ENCODE measurements at regions not wholly inside any gene's neighbourhood (a gene's known extent, or its start where the extent isn't known, plus 50 kb on each side); places are given as distances from the start of the nearest gene placed in this dataset.

DNA sequence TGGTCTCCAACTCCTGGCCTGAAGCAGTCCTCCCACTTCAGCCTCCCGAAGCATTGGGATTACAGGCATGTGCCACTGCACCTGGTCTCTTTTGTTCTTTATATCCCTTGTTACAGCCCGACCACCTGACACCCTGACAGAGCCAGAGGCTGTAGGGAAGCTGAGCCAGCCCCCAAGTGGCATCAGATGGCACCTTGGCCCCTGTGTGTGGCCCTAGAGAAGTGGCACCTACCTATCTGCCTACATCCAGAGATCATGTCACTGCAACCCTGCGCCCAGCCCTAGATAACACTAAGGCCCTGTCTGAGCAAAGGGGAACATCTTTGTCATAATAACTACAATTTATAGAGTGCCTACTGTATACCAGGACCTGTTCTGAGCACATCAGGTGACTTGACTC, 235.0 kb downstream of the AACS start:
- H3K27ac Mint-ChIP-seq, result no peak overlapping the region
- intact Hi-C loops (cut with micrococcal nuclease), result no loop called here
- ATAC-seq (ENCODE audit: low read depth) (no peak), DNase-seq (no peak)
- H3K9me3 Mint-ChIP-seq, result no peaks in the 10 kb centered on the region
- H3K36me3 Mint-ChIP-seq (ENCODE audit: low read depth), result no peaks in the 10 kb centered on the region
- H3K4me3 Mint-ChIP-seq, result no peak overlapping the region
- ChIA-PET POLR2A (no interaction called here), CTCF (no interaction called here)
- H3K27me3 Mint-ChIP-seq, result peaks cover 7% of the 10 kb centered on the region
- H3K4me1 Mint-ChIP-seq, result no peaks in the 10 kb centered on the region
- TF ChIP-seq, protein P1, sequence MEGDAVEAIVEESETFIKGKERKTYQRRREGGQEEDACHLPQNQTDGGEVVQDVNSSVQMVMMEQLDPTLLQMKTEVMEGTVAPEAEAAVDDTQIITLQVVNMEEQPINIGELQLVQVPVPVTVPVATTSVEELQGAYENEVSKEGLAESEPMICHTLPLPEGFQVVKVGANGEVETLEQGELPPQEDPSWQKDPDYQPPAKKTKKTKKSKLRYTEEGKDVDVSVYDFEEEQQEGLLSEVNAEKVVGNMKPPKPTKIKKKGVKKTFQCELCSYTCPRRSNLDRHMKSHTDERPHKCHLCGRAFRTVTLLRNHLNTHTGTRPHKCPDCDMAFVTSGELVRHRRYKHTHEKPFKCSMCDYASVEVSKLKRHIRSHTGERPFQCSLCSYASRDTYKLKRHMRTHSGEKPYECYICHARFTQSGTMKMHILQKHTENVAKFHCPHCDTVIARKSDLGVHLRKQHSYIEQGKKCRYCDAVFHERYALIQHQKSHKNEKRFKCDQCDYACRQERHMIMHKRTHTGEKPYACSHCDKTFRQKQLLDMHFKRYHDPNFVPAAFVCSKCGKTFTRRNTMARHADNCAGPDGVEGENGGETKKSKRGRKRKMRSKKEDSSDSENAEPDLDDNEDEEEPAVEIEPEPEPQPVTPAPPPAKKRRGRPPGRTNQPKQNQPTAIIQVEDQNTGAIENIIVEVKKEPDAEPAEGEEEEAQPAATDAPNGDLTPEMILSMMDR (IDR thresholded peaks at IDR 0.05), result no peak

DNA sequence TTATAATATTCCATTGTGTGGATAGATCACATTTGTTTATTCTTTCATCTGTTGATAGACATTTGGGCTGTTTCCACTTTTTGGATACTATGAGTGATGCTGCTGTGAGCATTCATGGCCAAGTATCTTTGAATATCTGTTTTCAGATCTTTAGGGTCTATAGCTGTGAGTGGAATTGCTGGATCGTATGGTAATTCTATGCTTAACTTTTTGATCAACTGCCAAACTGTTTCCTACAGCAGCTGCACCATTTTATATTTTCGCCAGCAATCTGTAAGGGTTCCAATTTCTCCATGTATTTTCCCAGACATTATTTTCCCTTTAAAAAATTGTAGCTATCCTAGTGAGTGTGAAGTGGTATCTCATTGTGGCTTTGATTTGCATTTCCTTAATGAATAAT, 238.1 kb downstream of the AACS start:
- H3K4me1 Mint-ChIP-seq, result no peaks in the 10 kb centered on the region
- no peak overlapping the region for H3K27ac Mint-ChIP-seq
- H3K36me3 Mint-ChIP-seq (ENCODE audit: low read depth), result no peaks in the 10 kb centered on the region
- POLR2A ChIA-PET, result no interaction called here
- H3K4me3 Mint-ChIP-seq, result no peak overlapping the region
- TF ChIP-seq, protein P1 (IDR thresholded peaks at IDR 0.05), result no peak
- peaks cover 4% of the 10 kb centered on the region for H3K27me3 Mint-ChIP-seq
- no peaks in the 10 kb centered on the region for H3K9me3 Mint-ChIP-seq
- no peak for DNase-seq
- intact Hi-C loops (cut with micrococcal nuclease), result no loop called here
- CTCF ChIA-PET, result no interaction called here
- ATAC-seq (ENCODE audit: low read depth), result no peak

DNA sequence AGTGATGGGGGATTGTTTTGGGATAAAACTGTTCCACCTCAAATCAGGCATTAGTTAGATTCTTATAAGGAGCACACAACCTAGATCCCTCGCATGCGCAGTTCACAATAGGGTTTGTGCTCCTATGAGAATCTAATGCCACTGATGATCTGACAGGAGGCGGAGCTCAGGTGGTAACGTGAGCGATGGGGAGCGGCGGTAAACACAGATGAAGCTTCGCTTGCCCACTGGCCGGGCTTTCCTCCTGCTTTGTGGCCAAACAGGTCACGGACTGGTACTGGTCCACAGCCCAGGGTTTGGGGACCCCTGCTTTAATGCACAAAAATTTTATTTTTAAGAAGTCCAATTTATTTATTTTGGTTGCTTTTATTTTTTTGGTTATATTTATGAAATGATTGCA, 238.8 kb downstream of the AACS start:
- POLR2A ChIA-PET, result no interaction called here
- Mint-ChIP-seq H3K9me3 (no peaks in the 10 kb centered on the region), H3K4me1 (no peaks in the 10 kb centered on the region), H3K36me3 (ENCODE audit: low read depth) (no peaks in the 10 kb centered on the region), H3K4me3 (no peak overlapping the region), H3K27ac (no peak overlapping the region), H3K27me3 (peaks cover 2% of the 10 kb centered on the region)
- TF ChIP-seq, protein P1 (IDR thresholded peaks at IDR 0.05), result no peak
- DNase-seq (no peak), ATAC-seq (ENCODE audit: low read depth) (no peak)
- intact Hi-C loops (cut with micrococcal nuclease), result no loop called here
- CTCF ChIA-PET, result no interaction called here

DNA sequence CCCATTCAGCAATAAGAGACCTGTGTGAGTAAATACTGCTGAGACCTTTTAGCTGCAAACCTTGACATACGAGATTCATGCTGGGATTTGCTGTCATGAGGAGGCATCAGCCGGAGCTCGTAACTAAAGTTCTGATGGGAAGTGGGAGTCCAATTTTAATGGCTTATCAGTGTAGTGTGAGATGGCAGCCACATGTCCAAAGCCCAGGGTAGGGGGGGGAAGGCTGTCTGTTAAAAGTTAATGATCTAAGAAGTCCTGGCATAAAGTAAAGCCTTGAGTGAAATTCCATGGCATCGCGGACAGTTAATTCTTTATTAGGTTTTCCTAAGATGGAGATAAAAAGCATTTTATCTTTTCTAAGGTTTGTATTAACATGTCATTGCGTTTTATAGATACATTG, 240.0 kb downstream of the AACS start:
- H3K27me3 Mint-ChIP-seq, result no peaks in the 10 kb centered on the region
- H3K36me3 Mint-ChIP-seq (ENCODE audit: low read depth), result no peaks in the 10 kb centered on the region
- TF ChIP-seq, protein P1 (IDR thresholded peaks at IDR 0.05), result no peak
- intact Hi-C loops (cut with micrococcal nuclease), result no loop called here
- H3K4me1 Mint-ChIP-seq, result no peaks in the 10 kb centered on the region
- CTCF ChIA-PET, result no interaction called here
- no peaks in the 10 kb centered on the region for H3K9me3 Mint-ChIP-seq
- no peak overlapping the region for H3K27ac Mint-ChIP-seq
- ATAC-seq (ENCODE audit: low read depth) (no peak), DNase-seq (no peak)
- H3K4me3 Mint-ChIP-seq, result no peak overlapping the region
- POLR2A ChIA-PET, result no interaction called here

DNA sequence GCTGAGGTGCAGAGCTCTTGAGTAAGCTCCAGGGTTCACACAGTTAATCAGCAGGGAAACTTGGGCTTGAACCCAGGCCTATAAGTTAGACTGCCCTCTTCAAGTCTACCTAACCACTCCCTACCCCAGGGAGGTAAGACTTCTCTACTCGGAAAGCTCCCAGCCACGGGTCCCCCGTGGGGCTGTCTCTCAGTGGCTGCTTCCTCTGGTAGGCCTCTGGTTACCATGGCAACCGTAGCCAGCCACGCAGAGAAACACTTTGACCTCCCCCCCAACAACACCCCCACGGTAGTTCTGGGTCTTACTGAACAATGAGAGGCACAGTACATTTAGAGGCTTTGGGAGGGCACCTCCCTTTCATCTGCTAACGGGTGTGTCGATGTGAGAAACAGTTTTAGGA, 245.2 kb downstream of the AACS start:
- DNase-seq (no peak), ATAC-seq (ENCODE audit: low read depth) (no peak)
- ChIA-PET CTCF (no interaction called here), POLR2A (no interaction called here)
- H3K9me3 Mint-ChIP-seq, result no peaks in the 10 kb centered on the region
- TF ChIP-seq, protein P1 (IDR thresholded peaks at IDR 0.05), result no peak
- no peak overlapping the region for H3K4me3 Mint-ChIP-seq
- intact Hi-C loops (cut with micrococcal nuclease), result no loop called here
- H3K27me3 Mint-ChIP-seq, result no peaks in the 10 kb centered on the region
- no peak overlapping the region for H3K27ac Mint-ChIP-seq
- H3K36me3 Mint-ChIP-seq (ENCODE audit: low read depth), result no peaks in the 10 kb centered on the region
- H3K4me1 Mint-ChIP-seq, result no peaks in the 10 kb centered on the region

All from activated B cell treated with CpG ODN at 0.5 μM for 24 hours (primary cell).